ENCODE measurements at regions not wholly inside any gene's neighbourhood (a gene's known extent, or its start where the extent isn't known, plus 50 kb on each side); places are given as distances from the start of the nearest gene placed in this dataset.

- TF ChIP-seq CTCF (IDR thresholded peaks at IDR 0.05) (no peak), POLR2A (IDR thresholded peaks at IDR 0.05) (no peak), EP300 (IDR thresholded peaks at IDR 0.05) (no peak)
Measured at GRCh38 chr21:25459993-25460392, 147.3 kb downstream of the MRPL39 start.
